Erythroblast (primary cell): ENCODE measurements at regions not wholly inside any gene's neighbourhood (a gene's known extent, or its start where the extent isn't known, plus 50 kb on each side); places are given as distances from the start of the nearest gene placed in this dataset.

ENCODE experiments used
- GATA1 ChIP-seq: IDR thresholded peaks from 2 replicates; pipeline ENCODE4 v1.6.1; 2011; ENCODE audit warnings: low read depth, mild to moderate bottlenecking, control low read depth, low read length, moderate library complexity
- POLR2A ChIP-seq: IDR thresholded peaks from 2 replicates; pipeline ENCODE4 v1.6.1; 2011; ENCODE audit warnings: mild to moderate bottlenecking, low read length

DNA sequence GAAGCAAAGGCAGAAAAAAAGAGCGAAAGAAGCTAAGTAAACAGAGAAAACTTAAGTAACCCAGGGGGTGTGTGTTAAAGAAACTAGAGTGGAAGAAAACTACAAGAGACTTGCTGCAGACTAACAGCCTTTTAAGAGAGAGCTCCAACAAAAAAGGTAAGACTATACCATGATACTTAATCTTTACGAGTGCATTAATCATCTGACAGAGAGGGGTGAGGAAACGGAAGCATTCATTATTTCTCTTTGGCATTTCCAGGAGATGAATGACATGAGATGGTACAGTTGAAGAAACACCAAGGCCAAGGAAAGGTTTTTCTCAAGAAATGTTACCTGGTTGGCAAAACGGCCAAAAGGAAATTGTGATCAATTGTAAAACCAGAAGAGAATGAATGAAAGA lies 906.8 kb downstream of the QKI start:
- TF ChIP-seq POLR2A (no peak), GATA1 (no peak)
